Activated T-helper 17 cell treated with anti-CD3 and anti-CD28 coated beads, Interleukin-2, amount 50 U/mL, for 72 hours (primary cell): ENCODE measurements at regions not wholly inside any gene's neighbourhood (a gene's known extent, or its start where the extent isn't known, plus 50 kb on each side); places are given as distances from the start of the nearest gene placed in this dataset.

Source experiments
- ATAC-seq: fragments of 150-1000 bp; cut with Tn5 transposase; replicated peaks from 2 replicates; pipeline ENCODE4 v1.10.0; 2021; ENCODE audit warnings: mild to moderate bottlenecking, moderate library complexity
- H3K27ac Mint-ChIP-seq: one replicate; pipeline ENCODE4 v1.8.0; 2022; ENCODE audit warnings: mixed read lengths
- H3K27me3 Mint-ChIP-seq: one replicate; pipeline ENCODE4 v1.8.0; 2022; ENCODE audit warnings: mixed read lengths
- H3K36me3 Mint-ChIP-seq: one replicate; pipeline ENCODE4 v1.8.0; 2022; ENCODE audit warnings: low read depth, mild to moderate bottlenecking, mixed read lengths
- H3K4me1 Mint-ChIP-seq: one replicate; pipeline ENCODE4 v1.8.0; 2022; ENCODE audit warnings: mixed read lengths
- H3K4me3 Mint-ChIP-seq: one replicate; pipeline ENCODE4 v1.8.0; 2022; ENCODE audit warnings: mild to moderate bottlenecking, mixed read lengths
- H3K9me3 Mint-ChIP-seq: one replicate; pipeline ENCODE4 v1.8.0; 2022; ENCODE audit warnings: mixed read lengths

GRCh38 chr1:70536708-70537366 lies 125.8 kb downstream of the CTH start:
- Mint-ChIP-seq H3K36me3 (no peaks in the 10 kb centered on the region), H3K27me3 (peaks cover 14% of the 10 kb centered on the region), H3K9me3 (no peaks in the 10 kb centered on the region), H3K27ac (no peak overlapping the region), H3K4me1 (no peaks in the 10 kb centered on the region), H3K4me3 (no peak overlapping the region)
- no peak for ATAC-seq

- Mint-ChIP-seq H3K36me3 (no peaks in the 10 kb centered on the region), H3K27me3 (peaks cover 14% of the 10 kb centered on the region), H3K4me1 (no peaks in the 10 kb centered on the region), H3K9me3 (no peaks in the 10 kb centered on the region), H3K27ac (no peak overlapping the region), H3K4me3 (no peak overlapping the region)
- ATAC-seq, result no peak
Measured at GRCh38 chr1:70537788-70538187, 126.7 kb downstream of the CTH start.

GRCh38 chr1:70542030-70542429 lies 131.0 kb downstream of the CTH start:
- Mint-ChIP-seq H3K4me1 (no peaks in the 10 kb centered on the region), H3K4me3 (no peak overlapping the region), H3K27me3 (peaks cover 10% of the 10 kb centered on the region), H3K9me3 (no peaks in the 10 kb centered on the region), H3K36me3 (no peaks in the 10 kb centered on the region), H3K27ac (no peak overlapping the region)
- no peak for ATAC-seq

DNA sequence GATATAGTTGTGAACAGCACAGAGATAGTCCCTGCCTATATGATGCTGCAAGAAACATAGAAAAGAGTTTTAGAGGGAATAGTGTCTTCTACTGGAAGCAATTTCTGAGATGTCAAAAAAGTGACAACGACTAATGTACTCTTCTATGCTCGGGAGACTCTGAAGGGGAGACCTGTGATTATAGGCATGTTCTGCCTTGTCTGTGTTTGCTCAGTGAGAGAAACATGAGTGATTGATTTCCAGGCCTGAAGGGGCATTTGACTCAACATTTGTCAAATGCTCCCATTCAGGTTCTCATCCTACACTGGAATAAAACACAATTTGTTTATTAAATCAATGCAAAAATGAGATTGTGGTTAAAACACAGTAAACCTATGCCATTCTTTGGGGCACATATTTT lies 131.8 kb downstream of the CTH start:
- no peak for ATAC-seq
- H3K4me1 Mint-ChIP-seq, result no peaks in the 10 kb centered on the region
- H3K27me3 Mint-ChIP-seq, result peaks cover 7% of the 10 kb centered on the region
- no peaks in the 10 kb centered on the region for H3K9me3 Mint-ChIP-seq
- no peak overlapping the region for H3K4me3 Mint-ChIP-seq
- no peaks in the 10 kb centered on the region for H3K36me3 Mint-ChIP-seq
- no peak overlapping the region for H3K27ac Mint-ChIP-seq

DNA sequence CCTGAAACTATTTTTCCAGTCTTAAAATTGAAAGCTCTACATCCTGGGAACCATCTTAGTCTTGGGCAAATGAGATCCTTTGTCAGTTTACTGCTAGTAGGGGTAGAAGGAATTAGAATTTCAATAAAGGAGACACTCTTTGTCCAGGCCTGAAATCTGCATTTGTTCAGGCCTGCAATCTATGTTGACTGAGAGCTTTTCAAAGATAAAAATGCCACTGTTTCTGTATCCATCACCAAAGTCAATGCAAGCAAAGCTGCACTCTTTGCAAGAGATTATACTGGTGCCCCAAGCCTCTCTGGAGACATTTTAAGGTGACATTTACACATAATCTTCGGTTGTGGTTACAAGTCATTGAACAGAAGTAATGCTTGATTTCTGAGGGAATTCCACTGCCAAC lies 135.7 kb downstream of the CTH start:
- Mint-ChIP-seq H3K4me3 (no peak overlapping the region), H3K4me1 (no peaks in the 10 kb centered on the region), H3K27me3 (peaks cover 6% of the 10 kb centered on the region), H3K27ac (no peak overlapping the region), H3K9me3 (no peaks in the 10 kb centered on the region), H3K36me3 (no peaks in the 10 kb centered on the region)
- ATAC-seq, result no peak

DNA sequence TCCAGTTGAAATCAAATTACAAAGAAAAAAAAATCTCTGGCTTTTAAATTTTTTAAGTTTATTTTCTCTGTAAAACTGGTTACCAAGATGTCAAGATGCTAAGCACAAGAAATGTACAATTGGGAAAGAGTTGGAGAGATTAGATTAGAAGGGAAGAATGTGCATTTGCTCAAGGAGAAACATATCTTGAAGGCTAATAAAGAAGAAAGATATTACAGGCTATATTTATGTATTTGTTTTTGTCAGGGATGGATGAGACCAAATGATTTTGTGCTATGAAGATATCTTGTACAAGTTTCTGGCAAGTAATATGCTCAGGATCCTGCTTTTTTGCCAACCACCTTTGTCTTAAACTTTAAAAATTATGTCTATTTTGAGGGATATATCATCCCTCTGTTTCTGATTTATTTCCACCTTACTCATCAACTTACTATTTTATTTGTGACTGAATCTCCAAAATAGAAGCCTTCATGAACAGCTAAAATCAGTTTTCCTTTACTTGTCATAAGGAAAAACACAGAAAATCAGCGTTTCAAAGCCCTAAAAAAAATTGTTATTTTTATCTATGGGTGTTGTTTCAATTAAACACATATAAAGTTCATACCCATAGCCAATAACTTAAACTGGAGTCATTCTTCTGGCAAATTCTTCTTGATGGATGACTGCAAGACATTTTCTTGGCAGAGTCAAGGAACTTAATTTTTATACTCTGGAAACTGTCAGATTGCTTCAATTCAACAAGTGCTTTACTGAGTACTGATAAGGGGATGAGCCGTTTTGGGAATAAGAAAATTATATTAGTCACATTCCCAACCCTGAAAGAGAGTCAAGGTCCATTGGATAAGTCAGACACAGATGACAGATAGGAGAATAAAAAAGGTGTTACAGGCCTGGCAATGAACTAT lies 141.8 kb downstream of the CTH start:
- Mint-ChIP-seq H3K36me3 (no peaks in the 10 kb centered on the region), H3K27ac (no peak overlapping the region), H3K27me3 (peaks cover 8% of the 10 kb centered on the region), H3K4me3 (no peak overlapping the region), H3K4me1 (no peaks in the 10 kb centered on the region), H3K9me3 (no peaks in the 10 kb centered on the region)
- ATAC-seq, result no peak

DNA sequence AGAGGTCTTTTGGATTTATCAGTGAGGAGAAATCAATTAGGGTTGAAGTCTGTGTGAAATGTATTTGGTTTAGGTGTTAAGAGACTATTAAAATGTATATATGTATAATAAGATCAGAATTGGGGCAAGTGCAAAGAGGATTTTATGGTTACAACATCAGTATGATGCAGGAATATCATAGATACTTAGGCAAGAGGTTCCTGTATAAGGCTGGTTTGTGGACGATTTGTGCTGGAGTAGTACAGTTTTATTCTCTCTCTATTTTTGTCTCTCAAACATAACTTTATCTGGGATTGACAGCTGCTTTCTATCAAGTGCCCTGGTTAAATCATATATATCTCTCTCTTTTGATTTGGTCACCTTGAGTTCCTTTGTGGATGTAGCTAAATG lies 142.5 kb downstream of the CTH start:
- Mint-ChIP-seq H3K27ac (no peak overlapping the region), H3K4me3 (no peak overlapping the region), H3K27me3 (peaks cover 8% of the 10 kb centered on the region), H3K4me1 (no peaks in the 10 kb centered on the region), H3K9me3 (no peaks in the 10 kb centered on the region), H3K36me3 (no peaks in the 10 kb centered on the region)
- ATAC-seq, result no peak

- H3K4me1 Mint-ChIP-seq, result no peaks in the 10 kb centered on the region
- H3K4me3 Mint-ChIP-seq, result no peak overlapping the region
- H3K27me3 Mint-ChIP-seq, result peaks cover 8% of the 10 kb centered on the region
- H3K36me3 Mint-ChIP-seq, result no peaks in the 10 kb centered on the region
- no peak overlapping the region for H3K27ac Mint-ChIP-seq
- no peak for ATAC-seq
- no peaks in the 10 kb centered on the region for H3K9me3 Mint-ChIP-seq
Measured at GRCh38 chr1:70554341-70554740, 143.3 kb downstream of the CTH start.

GRCh38 chr1:70556541-70556940 lies 145.5 kb downstream of the CTH start:
- no peak for ATAC-seq
- Mint-ChIP-seq H3K36me3 (no peaks in the 10 kb centered on the region), H3K4me3 (no peak overlapping the region), H3K27ac (no peak overlapping the region), H3K27me3 (peaks cover 8% of the 10 kb centered on the region), H3K4me1 (no peaks in the 10 kb centered on the region), H3K9me3 (no peaks in the 10 kb centered on the region)

DNA sequence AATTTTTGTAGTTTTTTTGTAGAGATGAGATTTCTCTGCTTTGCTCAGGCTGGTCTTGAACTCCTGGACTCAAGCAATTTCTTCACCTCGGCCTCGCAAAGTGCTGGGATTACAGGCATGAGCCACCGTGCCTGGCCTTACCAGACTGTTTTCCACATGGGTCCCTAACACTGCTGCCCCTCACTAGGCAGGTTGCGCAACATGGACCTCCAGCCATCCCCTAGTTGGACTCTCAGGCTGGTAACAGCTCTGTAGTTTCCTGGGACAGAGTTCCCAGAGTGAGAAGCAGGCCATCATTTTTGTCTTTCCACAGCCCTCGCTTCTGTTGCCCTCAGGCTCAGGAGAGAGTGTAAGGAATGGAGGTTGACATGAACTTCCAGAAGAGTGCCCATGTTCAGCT lies 156.1 kb downstream of the CTH start:
- ATAC-seq, result no peak
- Mint-ChIP-seq H3K4me3 (no peak overlapping the region), H3K36me3 (no peaks in the 10 kb centered on the region), H3K27ac (no peak overlapping the region), H3K27me3 (peaks cover 19% of the 10 kb centered on the region), H3K9me3 (no peaks in the 10 kb centered on the region), H3K4me1 (no peaks in the 10 kb centered on the region)

- no peak overlapping the region for H3K4me3 Mint-ChIP-seq
- peaks cover 15% of the 10 kb centered on the region for H3K27me3 Mint-ChIP-seq
- H3K36me3 Mint-ChIP-seq, result no peaks in the 10 kb centered on the region
- no peaks in the 10 kb centered on the region for H3K4me1 Mint-ChIP-seq
- no peak overlapping the region for H3K27ac Mint-ChIP-seq
- no peaks in the 10 kb centered on the region for H3K9me3 Mint-ChIP-seq
- no peak for ATAC-seq
Measured at GRCh38 chr1:70571191-70571590, 160.1 kb downstream of the CTH start.

- Mint-ChIP-seq H3K36me3 (no peaks in the 10 kb centered on the region), H3K27me3 (peaks cover 12% of the 10 kb centered on the region), H3K4me3 (no peak overlapping the region), H3K9me3 (no peaks in the 10 kb centered on the region), H3K27ac (no peak overlapping the region), H3K4me1 (no peaks in the 10 kb centered on the region)
- no peak for ATAC-seq
Measured at GRCh38 chr1:70573317-70573843, 162.3 kb downstream of the CTH start.

DNA sequence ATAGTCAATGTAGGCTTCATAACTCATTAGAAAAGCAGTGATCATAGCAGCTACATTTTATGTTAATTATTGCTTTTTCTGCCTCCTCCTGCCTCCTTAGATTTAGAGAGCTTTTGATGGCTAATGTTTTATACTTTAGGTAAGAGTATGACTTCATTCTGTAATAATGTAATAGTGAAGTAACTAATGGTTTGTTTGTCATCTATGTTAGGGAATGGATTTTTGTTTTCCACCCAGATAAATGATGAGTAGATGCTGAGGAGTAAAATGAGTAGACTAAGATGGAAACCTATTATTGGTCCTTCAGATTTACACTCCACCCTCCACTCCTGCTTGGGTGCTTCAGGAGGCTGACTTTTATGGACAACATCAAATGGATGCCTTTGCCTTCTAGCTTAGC lies 170.6 kb downstream of the CTH start:
- Mint-ChIP-seq H3K9me3 (no peaks in the 10 kb centered on the region), H3K4me1 (no peaks in the 10 kb centered on the region), H3K36me3 (no peaks in the 10 kb centered on the region), H3K27ac (no peak overlapping the region), H3K27me3 (no peaks in the 10 kb centered on the region), H3K4me3 (no peak overlapping the region)
- ATAC-seq, result no peak

DNA sequence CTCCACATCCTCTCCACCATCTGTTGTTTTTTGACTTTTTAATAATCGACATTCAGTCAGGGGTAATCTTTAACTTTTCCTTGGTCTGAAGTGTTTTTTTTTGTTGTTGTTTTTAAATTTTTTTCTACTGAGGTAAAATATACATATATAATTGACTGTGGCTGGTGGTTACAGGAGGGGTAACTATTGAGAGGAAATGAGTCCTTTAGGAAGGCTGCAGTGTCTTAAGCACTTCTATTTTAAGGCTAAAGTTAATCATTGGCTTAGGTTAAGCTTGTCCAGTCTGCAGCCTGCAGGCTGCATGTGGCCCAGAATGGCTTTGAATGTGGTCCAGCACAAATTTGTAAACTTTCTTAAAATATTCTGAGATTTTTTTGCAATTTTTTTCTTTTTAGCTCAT lies 172.5 kb downstream of the CTH start:
- H3K36me3 Mint-ChIP-seq, result no peaks in the 10 kb centered on the region
- no peaks in the 10 kb centered on the region for H3K27me3 Mint-ChIP-seq
- H3K4me1 Mint-ChIP-seq, result no peaks in the 10 kb centered on the region
- H3K9me3 Mint-ChIP-seq, result no peaks in the 10 kb centered on the region
- ATAC-seq, result no peak
- no peak overlapping the region for H3K4me3 Mint-ChIP-seq
- no peak overlapping the region for H3K27ac Mint-ChIP-seq

GRCh38 chr1:70586046-70586445 lies 175.0 kb downstream of the CTH start:
- ATAC-seq, result no peak
- H3K4me3 Mint-ChIP-seq, result no peak overlapping the region
- no peaks in the 10 kb centered on the region for H3K4me1 Mint-ChIP-seq
- H3K27ac Mint-ChIP-seq, result no peak overlapping the region
- no peaks in the 10 kb centered on the region for H3K36me3 Mint-ChIP-seq
- H3K27me3 Mint-ChIP-seq, result peaks cover 9% of the 10 kb centered on the region
- H3K9me3 Mint-ChIP-seq, result no peaks in the 10 kb centered on the region
